D341Med (cell line): ENCODE measurements at regions not wholly inside any gene's neighbourhood (a gene's known extent, or its start where the extent isn't known, plus 50 kb on each side); places are given as distances from the start of the nearest gene placed in this dataset.
"Not testable (repeated sequence)": the region's sequence is repeated elsewhere in the genome, so short reads cannot be mapped to it uniquely, and the experiment has no call there.

Experiments used
- DNase-seq: peaks from one replicate; pipeline ENCODE4 v3.0.0; 2012; ENCODE audit warnings: low spot score

GRCh38 chr6:100322886-100323285, 141.8 kb downstream of the SIM1 start:
- DNase-seq, result no peak

- DNase-seq, result no peak
These were observed 144.0 kb downstream of the SIM1 start for GRCh38 chr6:100320686-100321085.

GRCh38 chr6:100317031-100317430, 147.7 kb downstream of the SIM1 start:
- DNase-seq, result no peak

DNA sequence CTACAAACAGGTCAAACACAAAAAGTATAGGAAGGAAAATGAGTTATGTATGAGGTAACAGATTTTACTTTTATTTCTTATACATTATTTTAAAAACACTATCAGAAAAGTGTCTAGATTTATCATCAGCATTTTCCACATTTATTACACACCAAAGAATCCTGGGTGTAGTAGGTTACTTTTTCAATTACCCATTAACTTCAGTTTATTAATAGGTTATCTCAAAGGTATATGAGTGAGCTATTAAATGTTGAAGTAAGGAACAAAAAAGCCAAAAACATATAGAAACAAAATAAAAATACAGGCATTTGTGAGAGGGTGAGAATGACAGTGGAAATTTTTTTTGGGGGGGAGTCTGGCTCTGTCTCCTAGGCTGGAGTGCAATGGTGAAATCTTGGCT, 150.5 kb downstream of the SIM1 start:
- no peak for DNase-seq

- no peak for DNase-seq
These were observed 152.9 kb downstream of the SIM1 start for GRCh38 chr6:100311707-100312251.

DNA sequence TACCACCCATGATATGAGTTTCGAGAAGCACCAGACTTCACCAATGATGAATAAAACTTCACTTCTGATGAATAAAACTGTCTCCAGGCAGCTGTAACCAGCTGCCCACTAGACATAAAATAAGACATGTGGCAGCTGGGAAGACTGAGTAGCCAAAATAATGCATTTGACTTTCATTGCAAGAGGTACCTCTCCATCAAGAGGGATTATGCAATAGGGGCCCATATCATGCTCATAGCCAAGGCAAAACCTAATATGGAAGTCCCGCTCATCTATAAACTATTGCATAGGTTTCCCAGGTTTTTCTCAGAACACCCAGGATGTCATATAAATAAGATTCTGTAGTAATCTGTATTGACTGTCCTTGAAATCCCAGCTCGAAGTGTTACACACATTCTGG, 155.5 kb downstream of the SIM1 start:
- no peak for DNase-seq

- no peak for DNase-seq
These were observed 157.2 kb downstream of the SIM1 start for GRCh38 chr6:100307561-100307960.

DNA sequence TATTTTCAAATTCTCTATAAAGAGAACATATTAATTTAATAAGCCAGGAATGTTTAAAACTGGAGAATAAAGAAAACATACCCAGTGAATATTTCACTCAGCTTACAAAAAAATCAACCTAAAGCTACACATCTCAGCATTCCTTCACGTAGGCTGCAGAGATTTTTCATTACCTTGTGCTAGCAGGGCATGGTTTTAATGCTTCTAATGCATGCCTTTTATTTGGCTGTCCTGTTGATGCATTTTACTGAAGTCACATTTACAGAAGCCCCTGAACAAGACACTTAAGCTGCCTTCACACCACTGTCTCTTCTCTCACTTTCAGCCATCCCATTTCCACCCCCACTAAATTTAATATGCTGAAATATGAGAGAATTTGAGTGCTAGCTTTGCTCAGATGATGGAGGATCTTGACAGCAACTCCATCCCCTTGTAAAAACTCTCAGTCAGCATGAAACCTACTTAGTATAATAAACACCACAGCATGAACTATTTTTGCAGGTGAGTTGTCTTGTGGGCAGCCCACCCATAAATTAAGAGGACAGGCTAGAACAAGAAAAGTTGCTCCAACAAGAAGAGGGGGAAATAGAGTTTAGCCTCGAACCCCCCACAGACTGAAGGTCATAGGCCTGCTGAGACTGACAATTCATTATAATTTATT, 159.4 kb downstream of the SIM1 start:
- no peak for DNase-seq

DNA sequence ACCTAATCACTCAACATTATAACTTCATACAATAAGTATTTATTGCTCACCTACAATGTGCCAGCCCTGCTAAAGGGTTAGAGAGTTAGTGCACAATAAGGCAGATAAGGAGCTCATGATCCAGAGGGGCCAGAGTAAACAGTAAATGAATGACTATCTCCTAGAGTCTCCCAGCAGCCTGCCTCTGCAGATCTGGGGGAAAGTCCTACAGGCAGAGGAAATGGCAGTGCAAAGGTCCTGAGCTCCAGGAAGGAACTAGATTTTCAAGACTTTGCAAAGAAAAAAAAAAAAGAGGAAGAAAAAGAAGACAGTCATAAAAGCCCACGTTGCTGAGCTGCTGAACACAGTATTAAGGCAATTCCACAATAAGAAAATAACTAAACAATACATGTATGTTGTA, 160.1 kb downstream of the SIM1 start:
- no peak for DNase-seq

- DNase-seq, result no peak
These were observed 163.0 kb downstream of the SIM1 start for GRCh38 chr6:100301731-100302130.

DNA sequence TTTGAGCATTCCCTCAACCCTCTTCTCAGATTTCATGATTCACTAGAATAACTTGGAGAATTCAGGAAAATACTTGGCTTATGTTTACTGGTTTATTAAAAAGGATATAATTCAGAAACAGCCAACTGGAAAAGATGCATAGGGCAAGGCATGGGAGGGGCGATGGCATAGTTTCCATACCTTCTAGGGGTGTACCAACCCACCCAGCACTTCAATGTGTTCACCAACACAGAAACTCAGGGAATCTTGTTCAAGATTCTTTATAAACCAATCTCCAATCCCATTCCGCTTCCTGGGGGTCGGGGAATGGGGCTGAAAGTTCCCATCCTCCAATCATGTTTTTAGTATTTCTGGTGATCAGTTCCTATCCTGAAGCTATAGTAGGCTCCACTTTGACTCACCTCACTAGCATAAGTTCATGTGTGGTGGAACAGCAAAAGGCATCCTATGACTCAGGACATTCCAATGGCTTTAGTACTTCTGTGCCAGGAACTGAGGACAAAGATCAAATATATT, 164.4 kb downstream of the SIM1 start:
- no peak for DNase-seq

- no peak for DNase-seq
These were observed 167.7 kb downstream of the SIM1 start for GRCh38 chr6:100296810-100297544.

DNA sequence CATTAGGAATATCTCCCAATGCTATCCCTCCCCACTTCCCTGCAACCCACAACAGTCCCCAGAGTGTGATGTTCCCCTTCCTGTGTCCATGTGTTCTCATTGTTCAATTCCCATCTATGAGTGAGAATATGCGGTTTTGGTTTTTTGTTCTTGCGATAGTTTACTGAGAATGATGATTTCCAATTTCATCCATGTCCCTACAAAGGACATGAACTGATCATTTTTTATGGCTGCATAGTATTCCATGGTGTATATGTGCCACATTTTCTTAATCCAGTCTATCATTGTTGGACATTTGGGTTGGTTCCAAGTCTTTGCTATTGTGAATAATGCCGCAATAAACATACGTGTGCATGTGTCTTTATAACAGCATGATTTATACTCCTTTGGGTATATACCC, 169.5 kb downstream of the SIM1 start:
- DNase-seq, result not testable (repeated sequence)

GRCh38 chr6:100289285-100289684, 175.4 kb downstream of the SIM1 start:
- DNase-seq, result no peak

- no peak for DNase-seq
These were observed 176.4 kb downstream of the SIM1 start for GRCh38 chr6:100288311-100288710.

- no peak for DNase-seq
These were observed 181.4 kb downstream of the SIM1 start for GRCh38 chr6:100283285-100283684.

GRCh38 chr6:100281471-100281901, 183.2 kb downstream of the SIM1 start:
- DNase-seq, result no peak

DNA sequence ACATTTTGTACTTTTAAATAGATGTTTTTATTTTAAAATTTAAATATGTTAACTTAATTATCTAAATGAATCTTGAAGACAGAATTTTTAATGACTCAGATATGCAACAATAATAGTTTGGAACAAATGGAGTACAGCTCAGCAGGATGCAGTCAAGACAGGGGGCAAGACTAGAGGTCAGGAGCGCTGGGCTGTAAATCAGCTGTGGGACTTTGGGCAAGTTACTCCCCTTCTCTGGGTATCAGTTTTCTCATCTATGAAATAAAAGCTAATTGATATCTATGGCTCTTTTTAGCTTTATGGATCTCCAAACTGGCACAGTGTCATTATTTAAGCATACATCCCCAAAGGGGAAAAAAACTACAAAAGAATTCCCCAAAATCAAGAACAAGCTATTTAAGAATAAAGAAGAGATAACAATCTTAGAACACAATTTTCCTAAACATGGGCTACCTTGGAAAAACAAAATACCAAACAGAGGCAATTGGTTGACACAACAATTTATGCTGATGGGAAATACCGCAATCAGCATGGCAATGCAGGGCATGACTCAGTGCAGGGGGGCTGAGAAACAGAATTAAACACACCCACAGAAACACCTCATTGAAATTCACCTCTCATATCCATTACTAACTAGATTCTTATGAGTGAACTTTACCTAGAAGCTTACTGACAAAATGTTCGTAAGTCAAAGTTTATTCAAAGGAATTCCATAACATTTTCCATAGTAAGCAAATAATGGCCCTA, 188.2 kb downstream of the SIM1 start:
- DNase-seq, result no peak

- DNase-seq, result no peak
These were observed 190.6 kb downstream of the SIM1 start for GRCh38 chr6:100274147-100274546.

DNA sequence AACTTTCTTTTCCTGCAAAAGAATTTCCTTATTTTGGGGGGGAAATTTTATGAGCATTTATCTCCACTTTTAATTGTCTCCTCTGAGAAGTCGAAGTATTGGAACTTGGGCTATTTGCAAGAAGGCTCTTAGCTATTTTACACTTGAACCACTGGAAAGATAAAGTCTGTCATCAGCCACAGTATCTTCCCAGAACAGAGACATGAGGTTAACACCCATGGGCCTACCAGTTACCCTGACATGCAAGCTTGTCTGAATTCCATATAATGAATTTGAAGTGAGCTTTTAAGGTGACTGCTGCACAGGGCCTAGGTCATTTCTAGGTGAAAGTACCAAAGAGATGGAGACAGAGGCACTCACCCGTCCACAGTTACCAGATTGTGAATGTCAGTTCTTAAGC, 193.1 kb downstream of the SIM1 start:
- no peak for DNase-seq

GRCh38 chr6:100271202-100271601, 193.5 kb downstream of the SIM1 start:
- DNase-seq, result no peak

DNA sequence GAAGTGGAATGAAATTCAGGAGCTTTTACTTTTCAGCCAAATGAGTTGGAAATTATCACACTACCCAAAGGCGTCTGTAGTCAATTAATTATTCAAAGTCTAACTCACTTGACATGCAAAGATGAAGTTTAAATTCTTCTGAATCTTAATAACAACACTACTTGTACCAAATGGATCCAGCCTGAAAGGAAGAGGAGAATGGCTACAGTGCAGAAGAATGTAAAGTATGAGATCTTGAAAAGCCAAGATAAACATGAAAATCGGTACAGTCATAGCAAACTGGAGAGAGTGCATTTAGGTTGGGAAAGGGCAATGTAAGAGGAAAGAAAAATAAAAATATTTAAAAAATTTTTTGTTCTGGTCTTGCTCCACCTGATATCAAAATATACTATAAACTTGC, 195.5 kb downstream of the SIM1 start:
- no peak for DNase-seq

DNA sequence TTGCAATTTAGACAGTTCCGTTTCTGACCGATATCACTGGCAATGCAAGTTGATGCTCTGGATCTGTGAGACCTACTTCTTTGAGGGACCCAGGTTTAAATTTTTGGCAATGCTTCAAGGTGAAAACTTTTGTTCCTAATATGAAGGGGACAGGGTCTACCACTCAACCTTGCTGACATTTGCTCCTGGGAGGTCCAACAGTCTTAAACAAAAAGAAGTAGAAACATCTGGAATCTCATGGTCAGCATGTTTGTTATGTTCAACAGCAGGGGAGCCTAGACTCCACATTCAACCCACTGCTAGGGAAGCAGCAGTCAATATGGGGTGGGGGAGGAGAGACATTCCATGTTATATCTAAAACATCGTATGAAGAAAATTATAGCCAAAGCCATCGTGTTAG, 196.4 kb downstream of the SIM1 start:
- no peak for DNase-seq
